SH-SY5Y (cell line): ENCODE measurements at regions not wholly inside any gene's neighbourhood (a gene's known extent, or its start where the extent isn't known, plus 50 kb on each side); places are given as distances from the start of the nearest gene placed in this dataset.

ENCODE experiments used
- GATA2 ChIP-seq: IDR thresholded peaks from 2 replicates; pipeline ENCODE4 v1.6.1; 2011; ENCODE audit warnings: mild to moderate bottlenecking, low read depth, low read length
- GATA3 ChIP-seq: IDR thresholded peaks from 2 replicates; pipeline ENCODE4 v1.6.1; 2011; ENCODE audit warnings: low read depth, mild to moderate bottlenecking, low read length, moderate library complexity

- no peak for TF ChIP-seq GATA2
- no peak for TF ChIP-seq GATA3
Observed at GRCh38 chr11:41999066-41999465, 539.6 kb upstream of the LRRC4C start.

- TF ChIP-seq GATA2 (no peak), GATA3 (no peak)
Observed at GRCh38 chr11:42003801-42004200, 544.3 kb upstream of the LRRC4C start.

- no peak for TF ChIP-seq GATA2
- no peak for TF ChIP-seq GATA3
Observed at GRCh38 chr11:42006766-42007165, 547.3 kb upstream of the LRRC4C start.

GRCh38 chr11:42012271-42012670 is 552.8 kb upstream of the LRRC4C start:
- TF ChIP-seq GATA3: no peak
- no peak for TF ChIP-seq GATA2

GRCh38 chr11:42013656-42014201 is 554.3 kb upstream of the LRRC4C start:
- TF ChIP-seq GATA2 (no peak), GATA3 (no peak)

- TF ChIP-seq GATA2 (peak; percentile 25; the same call in 1 of the 2 replicates), GATA3 (no peak)
Observed at GRCh38 chr11:42021911-42022310, 562.5 kb upstream of the LRRC4C start.

- TF ChIP-seq GATA2: no peak
- no peak for TF ChIP-seq GATA3
Observed at GRCh38 chr11:42023267-42023666, 563.8 kb upstream of the LRRC4C start.

- TF ChIP-seq GATA2: no peak
- no peak for TF ChIP-seq GATA3
Observed at GRCh38 chr11:42025121-42025803, 565.8 kb upstream of the LRRC4C start.

GRCh38 chr11:42034826-42035225 is 575.4 kb upstream of the LRRC4C start:
- no peak for TF ChIP-seq GATA3
- TF ChIP-seq GATA2: no peak

GRCh38 chr11:42036201-42036600 is 576.7 kb upstream of the LRRC4C start:
- TF ChIP-seq GATA2 (no peak), GATA3 (no peak)

- TF ChIP-seq GATA2 (no peak), GATA3 (no peak)
Observed at GRCh38 chr11:42043312-42043711, 583.9 kb upstream of the LRRC4C start.

GRCh38 chr11:42047637-42048555 is 588.4 kb upstream of the LRRC4C start:
- TF ChIP-seq GATA2 (no peak), GATA3 (no peak)

GRCh38 chr11:42049186-42049585 is 589.7 kb upstream of the LRRC4C start:
- TF ChIP-seq GATA2 (no peak), GATA3 (no peak)

GRCh38 chr11:42049650-42050049 is 590.2 kb upstream of the LRRC4C start:
- no peak for TF ChIP-seq GATA3
- no peak for TF ChIP-seq GATA2
